WTC11 (cell line): ENCODE measurements at regions not wholly inside any gene's neighbourhood (a gene's known extent, or its start where the extent isn't known, plus 50 kb on each side); places are given as distances from the start of the nearest gene placed in this dataset.

Experiments
- ATAC-seq: fragments of 200-7000 bp; cut with Tn5 transposase; 2 replicates; pipeline ENCODE4 v1.10.0; 2021; ENCODE audit warnings: mild to moderate bottlenecking, moderate library complexity
- CTCF ChIA-PET: fragments of 300-600 bp; sonication (Branson Sonifier 250); formaldehyde crosslinking; loops from one replicate; lab custom pipeline; 2021; ENCODE audit warnings: antibody characterized with exemption; lab: Charles Lee
- POLR2A ChIA-PET: fragments of 350-600 bp; sonication (Branson Sonifier 250); formaldehyde crosslinking; loops from one replicate; lab custom pipeline; 2021; ENCODE audit warnings: antibody characterized with exemption; lab: Charles Lee
- DNase-seq: peaks from one replicate; pipeline ENCODE4 v3.0.0; 2021; ENCODE audit warnings: low spot score
- H3K27ac Mint-ChIP-seq: 2 replicates; pipeline ENCODE4 v1.8.0; 2021; ENCODE audit warnings: mixed read lengths
- H3K27me3 Mint-ChIP-seq: 2 replicates; pipeline ENCODE4 v1.8.0; 2021; ENCODE audit warnings: low read depth, mild to moderate bottlenecking, moderate library complexity, mixed read lengths
- H3K36me3 Mint-ChIP-seq: 2 replicates; pipeline ENCODE4 v1.8.0; 2021; ENCODE audit warnings: mixed read lengths
- H3K4me1 Mint-ChIP-seq: 2 replicates; pipeline ENCODE4 v1.8.0; 2022; ENCODE audit warnings: mixed read lengths
- H3K4me3 Mint-ChIP-seq: 2 replicates; pipeline ENCODE4 v1.8.0; 2021; ENCODE audit warnings: mild to moderate bottlenecking, moderate library complexity, mixed read lengths
- H3K9me3 Mint-ChIP-seq: 2 replicates; pipeline ENCODE4 v1.8.0; 2021; ENCODE audit warnings: mixed read lengths
- FOXK1 ChIP-seq: sonication (generic); formaldehyde crosslinking; IDR thresholded peaks from 2 replicates; pipeline ENCODE4 v1.8.0; 2022; ENCODE audit warnings: mild to moderate bottlenecking, moderate library complexity, missing genetic modification reagents
- JUN ChIP-seq: sonication (generic); formaldehyde crosslinking; IDR thresholded peaks from 2 replicates; pipeline ENCODE4 v1.8.0; 2023; ENCODE audit warnings: mild to moderate bottlenecking, missing genetic modification reagents
- NFYB ChIP-seq: sonication (generic); formaldehyde crosslinking; conservative IDR thresholded peaks from 2 replicates; pipeline ENCODE4 v1.8.0; 2022; ENCODE audit warnings: low read depth, missing genetic modification reagents
- NR2C2 ChIP-seq: sonication (generic); formaldehyde crosslinking; IDR thresholded peaks from 2 replicates; pipeline ENCODE4 v1.8.0; 2022; ENCODE audit warnings: mild to moderate bottlenecking, missing genetic modification reagents
- RORB ChIP-seq: fragments of 250-450 bp; sonication (Bioruptor Pico); IDR thresholded peaks from 2 replicates; pipeline ENCODE4 v1.9.0; 2021; ENCODE audit warnings: mild to moderate bottlenecking
- SMAD3 ChIP-seq: sonication (generic); formaldehyde crosslinking; IDR thresholded peaks from 2 replicates; pipeline ENCODE4 v1.8.0; 2022; ENCODE audit warnings: missing genetic modification reagents, mild to moderate bottlenecking, borderline replicate concordance
- SP1 ChIP-seq: sonication (generic); formaldehyde crosslinking; conservative IDR thresholded peaks from 2 replicates; pipeline ENCODE4 v1.8.1; 2022; ENCODE audit warnings: missing genetic modification reagents
- ZBTB21 ChIP-seq: sonication (generic); formaldehyde crosslinking; IDR thresholded peaks from 2 replicates; pipeline ENCODE4 v1.8.1; 2023; ENCODE audit warnings: mild to moderate bottlenecking, missing genetic modification reagents, borderline replicate concordance
- ZNF219 ChIP-seq: sonication (generic); formaldehyde crosslinking; IDR thresholded peaks from 2 replicates; pipeline ENCODE4 v1.8.0; 2023; ENCODE audit warnings: missing genetic modification reagents, mild to moderate bottlenecking, borderline replicate concordance
- ZNF317 ChIP-seq: sonication (generic); formaldehyde crosslinking; IDR thresholded peaks from 2 replicates; pipeline ENCODE4 v1.8.1; 2023; ENCODE audit warnings: low read depth, mild to moderate bottlenecking, moderate library complexity, missing genetic modification reagents, borderline replicate concordance
- TF ChIP-seq, protein P1 (sequence below): sonication (generic); formaldehyde crosslinking; IDR thresholded peaks from 2 replicates; pipeline ENCODE4 v1.8.1; 2023; ENCODE audit warnings: mild to moderate bottlenecking, missing genetic modification reagents, moderate library complexity
- TF ChIP-seq, protein P2 (sequence below): sonication (generic); formaldehyde crosslinking; IDR thresholded peaks from 2 replicates; pipeline ENCODE4 v1.8.0; 2023; ENCODE audit warnings: missing genetic modification reagents
- TF ChIP-seq, protein P3 (sequence below): fragments of 250-450 bp; sonication (Bioruptor Pico); IDR thresholded peaks from 2 replicates; pipeline ENCODE4 v1.9.0; 2021; ENCODE audit warnings: mild to moderate bottlenecking
- TF ChIP-seq, protein P4 (sequence below): sonication (generic); formaldehyde crosslinking; IDR thresholded peaks from 2 replicates; pipeline ENCODE4 v1.8.1; 2023; ENCODE audit warnings: mild to moderate bottlenecking, missing genetic modification reagents
- TF ChIP-seq, protein P5 (sequence below): sonication (generic); formaldehyde crosslinking; IDR thresholded peaks from 2 replicates; pipeline ENCODE4 v1.8.0; 2022; ENCODE audit warnings: mild to moderate bottlenecking, missing genetic modification reagents
- TF ChIP-seq, protein P6 (sequence below): sonication (generic); formaldehyde crosslinking; IDR thresholded peaks from 2 replicates; pipeline ENCODE4 v1.8.1; 2022; ENCODE audit warnings: mild to moderate bottlenecking, moderate library complexity, missing genetic modification reagents
- TF ChIP-seq, protein P7 (sequence below): sonication (generic); formaldehyde crosslinking; conservative IDR thresholded peaks from 2 replicates; pipeline ENCODE4 v1.8.1; 2022; ENCODE audit warnings: mild to moderate bottlenecking, missing genetic modification reagents
- TF ChIP-seq, protein P8 (sequence below): fragments of 250-450 bp; sonication (Bioruptor Pico); IDR thresholded peaks from 2 replicates; pipeline ENCODE4 v1.9.0; 2021; ENCODE audit warnings: moderate library complexity, mild to moderate bottlenecking, inconsistent platforms, borderline replicate concordance

DNA sequence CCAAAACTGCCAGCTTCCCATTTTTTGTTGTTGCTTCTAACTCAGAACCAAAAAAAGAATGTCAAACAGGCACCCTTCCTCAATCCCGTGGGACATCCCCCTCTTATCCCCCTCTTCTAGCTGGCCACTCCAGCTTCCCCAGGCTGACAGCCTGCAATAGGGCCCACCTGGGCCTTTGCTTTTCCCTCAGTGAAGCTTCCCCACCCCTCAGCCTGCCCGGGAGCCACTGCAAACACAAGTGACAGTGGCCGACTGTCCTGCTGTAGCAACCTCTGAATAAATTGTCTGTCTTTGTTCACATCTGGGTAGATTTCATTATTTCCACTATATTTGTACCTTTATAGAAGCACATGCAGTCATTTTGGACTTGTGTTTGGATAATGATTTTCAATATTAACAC, 245.3 kb downstream of the GADD45G start:
- Mint-ChIP-seq H3K27me3 (peaks cover 3% of the 10 kb centered on the region), H3K9me3 (peaks cover 4% of the 10 kb centered on the region; the same call in 1 of the 2 replicates), H3K4me3 (no peak overlapping the region), H3K36me3 (no peaks in the 10 kb centered on the region), H3K4me1 (peaks cover 12% of the 10 kb centered on the region), H3K27ac (no peak overlapping the region)
- TF ChIP-seq, protein P1, sequence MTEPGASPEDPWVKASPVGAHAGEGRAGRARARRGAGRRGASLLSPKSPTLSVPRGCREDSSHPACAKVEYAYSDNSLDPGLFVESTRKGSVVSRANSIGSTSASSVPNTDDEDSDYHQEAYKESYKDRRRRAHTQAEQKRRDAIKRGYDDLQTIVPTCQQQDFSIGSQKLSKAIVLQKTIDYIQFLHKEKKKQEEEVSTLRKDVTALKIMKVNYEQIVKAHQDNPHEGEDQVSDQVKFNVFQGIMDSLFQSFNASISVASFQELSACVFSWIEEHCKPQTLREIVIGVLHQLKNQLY = no peak
- ATAC-seq = no peak
- ChIA-PET CTCF (no interaction called here), POLR2A (no interaction called here)
- no peak for DNase-seq

DNA sequence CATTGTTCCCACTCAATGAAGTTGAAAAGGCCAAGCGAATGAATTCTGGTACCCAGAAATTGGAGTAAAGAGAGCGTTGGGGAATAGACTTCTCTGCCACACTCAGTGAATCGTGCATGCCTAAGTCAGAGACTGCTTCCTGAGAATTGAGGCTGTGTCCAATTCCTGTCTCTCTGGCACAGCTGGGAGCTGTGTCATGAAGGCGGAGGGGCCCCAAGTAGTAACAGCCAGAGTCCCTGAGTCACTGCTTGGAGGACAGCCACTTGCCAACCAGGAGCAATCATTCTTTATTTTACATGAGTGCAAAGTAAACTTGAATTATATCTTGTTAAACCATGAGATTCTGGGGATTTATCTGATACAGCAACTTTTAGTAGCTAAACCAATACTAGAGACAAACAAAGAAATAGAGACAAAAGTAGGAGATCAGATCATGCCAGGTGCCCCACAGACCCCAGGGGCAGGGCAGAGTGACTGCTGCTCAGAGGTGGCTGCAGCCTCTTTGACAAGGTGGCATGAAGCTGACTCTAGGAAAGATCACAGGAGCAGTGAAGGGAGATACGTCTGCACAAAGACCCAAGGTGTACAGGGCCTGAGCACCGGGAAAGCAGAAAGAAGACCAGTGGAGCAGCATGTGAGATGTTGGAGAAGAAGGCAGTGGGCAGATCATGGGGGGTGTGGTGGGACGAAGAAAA, 246.0 kb downstream of the GADD45G start:
- Mint-ChIP-seq H3K4me3 (no peak overlapping the region), H3K27ac (no peak overlapping the region), H3K36me3 (no peaks in the 10 kb centered on the region), H3K9me3 (peaks cover 4% of the 10 kb centered on the region; the same call in 1 of the 2 replicates), H3K27me3 (peaks cover 3% of the 10 kb centered on the region), H3K4me1 (peaks cover 12% of the 10 kb centered on the region)
- TF ChIP-seq, protein P2, sequence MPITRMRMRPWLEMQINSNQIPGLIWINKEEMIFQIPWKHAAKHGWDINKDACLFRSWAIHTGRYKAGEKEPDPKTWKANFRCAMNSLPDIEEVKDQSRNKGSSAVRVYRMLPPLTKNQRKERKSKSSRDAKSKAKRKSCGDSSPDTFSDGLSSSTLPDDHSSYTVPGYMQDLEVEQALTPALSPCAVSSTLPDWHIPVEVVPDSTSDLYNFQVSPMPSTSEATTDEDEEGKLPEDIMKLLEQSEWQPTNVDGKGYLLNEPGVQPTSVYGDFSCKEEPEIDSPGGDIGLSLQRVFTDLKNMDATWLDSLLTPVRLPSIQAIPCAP = no peak
- no peak for TF ChIP-seq FOXK1
- TF ChIP-seq, protein P3, sequence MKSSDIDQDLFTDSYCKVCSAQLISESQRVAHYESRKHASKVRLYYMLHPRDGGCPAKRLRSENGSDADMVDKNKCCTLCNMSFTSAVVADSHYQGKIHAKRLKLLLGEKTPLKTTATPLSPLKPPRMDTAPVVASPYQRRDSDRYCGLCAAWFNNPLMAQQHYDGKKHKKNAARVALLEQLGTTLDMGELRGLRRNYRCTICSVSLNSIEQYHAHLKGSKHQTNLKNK = no peak
- TF ChIP-seq NR2C2 (CRISPR knock-in tag) = no peak
- DNase-seq (no peak), ATAC-seq (no peak)
- CTCF ChIA-PET = no interaction called here
- POLR2A ChIA-PET = no interaction called here

DNA sequence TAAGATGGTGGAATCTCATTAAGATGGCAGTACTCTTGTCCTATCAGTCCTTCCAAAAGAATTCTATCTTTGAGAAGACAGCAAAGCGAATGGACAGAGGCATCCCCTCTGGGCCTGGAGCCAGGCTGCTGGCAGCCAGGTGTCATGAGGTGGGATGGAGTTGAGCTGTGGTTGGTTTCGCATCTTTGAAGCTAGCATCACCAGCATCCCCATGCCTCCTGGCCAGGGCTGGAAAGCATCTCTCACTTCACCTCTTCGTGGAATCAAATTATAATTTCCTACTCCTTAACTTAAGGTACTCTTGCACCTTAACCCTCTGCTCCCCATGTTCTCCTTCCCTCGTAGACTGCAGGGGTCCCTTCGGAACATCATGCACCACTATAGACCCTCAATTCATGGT, 248.3 kb downstream of the GADD45G start:
- no peak for DNase-seq
- peaks cover 13% of the 10 kb centered on the region for H3K9me3 Mint-ChIP-seq
- H3K27me3 Mint-ChIP-seq = no peaks in the 10 kb centered on the region; the same call in 1 of the 2 replicates
- peaks cover 9% of the 10 kb centered on the region for H3K36me3 Mint-ChIP-seq
- ChIA-PET CTCF (interaction anchor here (0.9 kb wide), 1 partner anchor 250 kb away, joined by 3 read pairs; no protein-coding TSS in a partner anchor), POLR2A (interaction anchor here (1.1 kb wide), 1 partner anchor 248 kb away, joined by 3 read pairs; the partner anchor contains the start of gene GADD45G)
- peaks cover 12% of the 10 kb centered on the region for H3K4me1 Mint-ChIP-seq
- H3K27ac Mint-ChIP-seq = no peak overlapping the region
- TF ChIP-seq, protein P4, sequence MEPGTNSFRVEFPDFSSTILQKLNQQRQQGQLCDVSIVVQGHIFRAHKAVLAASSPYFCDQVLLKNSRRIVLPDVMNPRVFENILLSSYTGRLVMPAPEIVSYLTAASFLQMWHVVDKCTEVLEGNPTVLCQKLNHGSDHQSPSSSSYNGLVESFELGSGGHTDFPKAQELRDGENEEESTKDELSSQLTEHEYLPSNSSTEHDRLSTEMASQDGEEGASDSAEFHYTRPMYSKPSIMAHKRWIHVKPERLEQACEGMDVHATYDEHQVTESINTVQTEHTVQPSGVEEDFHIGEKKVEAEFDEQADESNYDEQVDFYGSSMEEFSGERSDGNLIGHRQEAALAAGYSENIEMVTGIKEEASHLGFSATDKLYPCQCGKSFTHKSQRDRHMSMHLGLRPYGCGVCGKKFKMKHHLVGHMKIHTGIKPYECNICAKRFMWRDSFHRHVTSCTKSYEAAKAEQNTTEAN = no peak
- TF ChIP-seq SP1 (CRISPR knock-in tag) = no peak
- no peak for TF ChIP-seq ZNF317 (CRISPR knock-in tag)
- TF ChIP-seq ZBTB21 = no peak
- TF ChIP-seq, protein P5, sequence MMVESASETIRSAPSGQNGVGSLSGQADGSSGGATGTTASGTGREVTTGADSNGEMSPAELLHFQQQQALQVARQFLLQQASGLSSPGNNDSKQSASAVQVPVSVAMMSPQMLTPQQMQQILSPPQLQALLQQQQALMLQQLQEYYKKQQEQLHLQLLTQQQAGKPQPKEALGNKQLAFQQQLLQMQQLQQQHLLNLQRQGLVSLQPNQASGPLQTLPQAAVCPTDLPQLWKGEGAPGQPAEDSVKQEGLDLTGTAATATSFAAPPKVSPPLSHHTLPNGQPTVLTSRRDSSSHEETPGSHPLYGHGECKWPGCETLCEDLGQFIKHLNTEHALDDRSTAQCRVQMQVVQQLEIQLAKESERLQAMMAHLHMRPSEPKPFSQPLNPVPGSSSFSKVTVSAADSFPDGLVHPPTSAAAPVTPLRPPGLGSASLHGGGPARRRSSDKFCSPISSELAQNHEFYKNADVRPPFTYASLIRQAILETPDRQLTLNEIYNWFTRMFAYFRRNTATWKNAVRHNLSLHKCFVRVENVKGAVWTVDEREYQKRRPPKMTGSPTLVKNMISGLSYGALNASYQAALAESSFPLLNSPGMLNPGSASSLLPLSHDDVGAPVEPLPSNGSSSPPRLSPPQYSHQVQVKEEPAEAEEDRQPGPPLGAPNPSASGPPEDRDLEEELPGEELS (CRISPR knock-in tag) = no peak
- TF ChIP-seq RORB (CRISPR knock-in tag) = no peak
- no peak for TF ChIP-seq JUN (CRISPR knock-in tag)
- TF ChIP-seq, protein P6, sequence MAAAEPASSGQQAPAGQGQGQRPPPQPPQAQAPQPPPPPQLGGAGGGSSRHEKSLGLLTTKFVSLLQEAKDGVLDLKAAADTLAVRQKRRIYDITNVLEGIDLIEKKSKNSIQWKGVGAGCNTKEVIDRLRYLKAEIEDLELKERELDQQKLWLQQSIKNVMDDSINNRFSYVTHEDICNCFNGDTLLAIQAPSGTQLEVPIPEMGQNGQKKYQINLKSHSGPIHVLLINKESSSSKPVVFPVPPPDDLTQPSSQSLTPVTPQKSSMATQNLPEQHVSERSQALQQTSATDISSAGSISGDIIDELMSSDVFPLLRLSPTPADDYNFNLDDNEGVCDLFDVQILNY (CRISPR knock-in tag) = no peak
- TF ChIP-seq, protein P7, sequence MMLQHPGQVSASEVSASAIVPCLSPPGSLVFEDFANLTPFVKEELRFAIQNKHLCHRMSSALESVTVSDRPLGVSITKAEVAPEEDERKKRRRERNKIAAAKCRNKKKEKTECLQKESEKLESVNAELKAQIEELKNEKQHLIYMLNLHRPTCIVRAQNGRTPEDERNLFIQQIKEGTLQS (CRISPR knock-in tag) = no peak
- no peak for TF ChIP-seq FOXK1
- no peak for TF ChIP-seq NFYB
- no peak for TF ChIP-seq ZNF219 (CRISPR knock-in tag)
- TF ChIP-seq, protein P3 = no peak
- TF ChIP-seq, protein P8, sequence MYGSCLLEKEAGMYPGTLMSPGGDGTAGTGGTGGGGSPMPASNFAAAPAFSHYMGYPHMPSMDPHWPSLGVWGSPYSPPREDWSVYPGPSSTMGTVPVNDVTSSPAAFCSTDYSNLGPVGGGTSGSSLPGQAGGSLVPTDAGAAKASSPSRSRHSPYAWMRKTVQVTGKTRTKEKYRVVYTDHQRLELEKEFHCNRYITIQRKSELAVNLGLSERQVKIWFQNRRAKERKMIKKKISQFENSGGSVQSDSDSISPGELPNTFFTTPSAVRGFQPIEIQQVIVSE (CRISPR knock-in tag) = no peak
- TF ChIP-seq SMAD3 (CRISPR knock-in tag) = no peak
- ATAC-seq = no peak
- H3K4me3 Mint-ChIP-seq = no peak overlapping the region
